DMS53 (cell line): ENCODE measurements at regions not wholly inside any gene's neighbourhood (a gene's known extent, or its start where the extent isn't known, plus 50 kb on each side); places are given as distances from the start of the nearest gene placed in this dataset.
"Not testable (repeated sequence)": the region's sequence is repeated elsewhere in the genome, so short reads cannot be mapped to it uniquely, and the experiment has no call there.

ENCODE experiments used
- DNase-seq: peaks from one replicate; lab custom pipeline; 2025; lab: John Stamatoyannopoulos, UW

DNA sequence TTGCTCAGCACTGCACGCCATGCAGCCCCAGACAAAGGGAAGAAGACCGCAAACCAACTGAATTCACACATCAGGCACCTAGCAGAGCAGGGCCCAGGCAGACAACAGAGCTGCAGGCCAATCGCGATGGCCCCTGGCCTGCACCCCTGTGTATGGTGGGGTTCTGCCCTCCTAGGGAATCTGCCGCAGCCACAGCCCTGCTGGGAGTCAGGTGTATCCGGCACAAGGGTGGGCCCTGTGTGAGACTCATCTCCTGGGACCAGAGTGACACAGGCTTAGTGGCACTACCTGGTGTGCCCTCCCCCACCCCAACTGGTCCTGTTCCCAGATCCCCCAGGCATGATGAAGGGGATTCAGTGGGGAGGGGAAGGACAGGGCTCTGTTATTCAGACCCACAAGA, 122.8 kb downstream of the ATPSCKMT start:
- DNase-seq, result no peak

DNA sequence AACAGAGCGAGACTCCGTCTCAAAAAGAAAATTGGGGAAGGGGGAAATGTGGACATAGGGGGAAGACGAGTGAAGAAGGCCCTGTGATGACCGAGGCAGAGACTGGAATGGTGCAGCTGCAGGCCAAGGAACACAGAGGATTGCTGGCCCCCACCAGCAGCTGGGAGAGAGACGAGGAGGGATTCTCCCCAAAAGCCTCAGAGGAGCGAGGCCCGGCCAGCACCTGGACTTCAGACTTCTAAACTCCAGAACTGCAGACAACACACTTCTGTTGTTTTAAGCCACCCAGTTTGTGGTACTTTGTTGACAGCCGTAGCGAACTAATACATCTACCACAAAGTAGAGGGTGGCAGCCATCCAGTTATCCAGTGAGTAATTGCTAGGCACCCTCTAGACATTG, 124.6 kb downstream of the ATPSCKMT start:
- DNase-seq, result no peak

DNA sequence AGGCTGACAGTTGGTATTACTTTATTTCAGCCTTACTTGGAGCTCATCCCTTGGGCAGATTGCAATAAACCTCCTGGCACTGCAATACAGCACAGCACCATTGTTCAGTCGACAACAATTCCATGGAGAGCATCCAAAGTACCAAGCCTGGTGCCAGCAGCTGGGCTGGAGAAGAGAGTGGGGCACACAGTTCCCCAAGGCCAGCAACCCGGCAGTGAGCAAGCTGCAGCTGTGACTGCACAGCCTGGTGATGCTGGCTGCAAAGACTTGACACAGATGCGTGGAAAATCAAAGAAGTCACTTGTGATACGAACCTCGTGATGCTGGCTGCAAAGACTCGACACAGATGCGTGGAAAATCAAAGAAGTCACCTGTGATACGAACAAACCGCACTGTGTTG, 125.4 kb downstream of the ATPSCKMT start:
- no peak for DNase-seq

DNA sequence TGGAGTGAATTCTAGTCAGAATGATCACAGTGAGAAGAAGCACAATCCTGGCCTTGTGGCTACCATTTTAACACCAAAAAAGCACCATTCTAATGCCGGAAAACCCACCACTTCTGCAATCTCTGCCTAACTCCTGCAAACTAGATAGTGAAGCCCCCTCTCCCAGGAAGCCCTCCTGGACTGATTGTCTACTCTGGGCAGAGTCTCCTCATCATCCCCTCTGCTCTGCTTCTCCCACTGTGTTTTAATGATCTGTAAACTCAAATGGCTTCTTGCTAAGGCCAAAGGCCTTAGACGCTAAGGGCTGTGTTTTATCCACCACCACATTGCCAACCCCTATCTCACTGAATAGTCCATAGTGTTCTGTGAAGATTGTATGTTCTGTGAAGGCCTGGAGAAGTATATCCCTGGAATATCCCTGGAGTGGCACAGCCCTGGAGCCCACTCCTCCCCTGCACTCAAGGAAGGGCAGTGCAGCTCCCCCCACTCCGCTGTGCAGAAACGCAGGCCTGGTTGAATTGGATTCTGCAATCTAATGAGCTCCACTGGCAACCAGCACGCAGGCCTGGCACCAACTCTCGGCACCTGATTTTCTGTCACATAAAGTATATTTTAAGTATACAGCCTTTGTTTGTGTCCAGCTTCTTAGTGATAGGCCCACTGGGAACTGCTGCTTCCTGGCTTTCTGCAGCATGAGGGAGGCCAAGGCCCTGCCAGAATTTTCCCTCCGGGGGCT, 126.3 kb downstream of the ATPSCKMT start:
- DNase-seq, result no peak

DNA sequence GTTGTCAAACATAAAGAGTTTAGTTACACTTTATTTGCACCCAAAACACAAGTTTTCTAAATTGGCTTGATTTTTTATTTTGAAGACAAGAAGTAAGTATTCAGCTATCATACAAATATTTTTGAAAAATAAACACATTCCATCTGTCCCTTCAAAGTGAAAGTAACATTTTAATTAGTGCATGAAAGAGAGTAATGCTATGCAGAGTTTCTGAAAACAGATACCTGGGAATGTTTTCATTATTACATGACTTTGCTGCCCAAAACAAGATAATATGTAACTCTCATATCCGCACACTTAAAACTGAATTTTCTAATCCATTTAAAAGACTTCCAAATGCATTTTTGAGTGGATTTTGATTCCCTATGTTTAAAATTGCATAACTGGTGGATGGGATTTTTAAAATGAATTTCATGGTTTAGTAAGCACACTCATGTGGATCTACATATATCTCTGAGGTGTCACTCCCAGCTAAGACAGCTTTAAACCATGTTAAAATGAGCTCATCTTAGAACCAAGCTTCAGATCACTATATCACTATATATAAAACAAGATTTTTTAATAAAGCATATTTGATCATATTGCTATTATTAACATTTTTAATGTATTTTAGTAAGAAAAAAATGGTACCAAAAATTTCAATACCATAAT, 127.5 kb downstream of the ATPSCKMT start:
- no peak for DNase-seq

DNA sequence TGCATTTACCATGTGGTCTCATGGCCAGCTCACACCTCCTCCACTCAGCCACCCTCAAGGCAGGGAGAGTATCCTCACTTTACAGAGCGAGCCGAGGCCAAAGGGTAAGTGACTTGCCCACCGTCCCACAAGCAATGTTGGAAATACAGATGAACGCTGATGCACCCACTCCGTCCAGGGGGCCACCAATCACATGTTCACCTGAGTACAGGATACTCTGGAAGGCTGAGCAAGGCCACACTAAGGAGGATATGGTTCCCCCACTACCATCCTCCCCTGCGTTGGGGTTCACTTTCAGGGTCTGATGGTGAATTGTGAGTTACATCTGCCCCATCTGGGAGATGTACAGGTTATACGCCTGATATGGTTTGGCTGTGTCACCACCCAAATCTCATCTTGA, 128.8 kb downstream of the ATPSCKMT start:
- no peak for DNase-seq

DNA sequence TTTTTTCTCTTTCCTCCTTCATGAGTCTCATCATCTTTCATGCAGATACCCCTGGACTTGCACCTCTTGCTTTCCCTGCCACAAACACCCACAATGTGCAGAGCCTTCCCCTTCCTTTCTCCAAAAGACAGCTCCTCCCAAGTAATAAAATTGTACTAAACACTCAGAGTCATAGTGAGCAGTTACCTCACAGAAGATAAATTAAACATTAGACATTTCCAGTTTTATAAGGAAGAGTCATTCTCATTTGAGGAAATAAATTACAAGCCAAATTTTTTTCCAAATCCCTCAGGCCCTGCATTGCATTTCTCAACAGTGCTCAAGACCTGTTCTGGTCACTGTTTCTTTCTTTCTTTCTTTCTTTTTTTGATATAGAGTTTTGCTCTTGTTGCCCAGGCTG, 131.5 kb downstream of the ATPSCKMT start:
- no peak for DNase-seq

DNA sequence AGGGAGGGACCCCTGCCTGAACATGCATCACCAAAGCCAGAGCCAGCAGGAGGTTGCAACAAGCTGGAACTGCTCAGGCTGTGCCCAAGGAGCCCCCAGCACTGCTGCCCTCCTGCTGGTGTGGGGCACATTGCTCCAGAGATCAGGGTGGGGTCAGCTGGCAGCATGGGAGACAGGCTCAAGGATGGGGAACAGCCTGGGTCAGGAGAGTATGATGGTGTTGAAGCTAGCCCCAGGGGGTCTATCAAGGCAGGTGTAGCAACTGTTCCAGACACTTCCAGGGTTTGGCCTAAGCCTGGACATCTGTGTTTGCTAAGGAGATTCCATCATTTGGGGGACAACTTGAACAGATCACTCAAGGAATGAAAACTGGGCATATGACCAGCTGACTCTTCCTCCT, 133.1 kb downstream of the ATPSCKMT start:
- DNase-seq, result no peak

DNA sequence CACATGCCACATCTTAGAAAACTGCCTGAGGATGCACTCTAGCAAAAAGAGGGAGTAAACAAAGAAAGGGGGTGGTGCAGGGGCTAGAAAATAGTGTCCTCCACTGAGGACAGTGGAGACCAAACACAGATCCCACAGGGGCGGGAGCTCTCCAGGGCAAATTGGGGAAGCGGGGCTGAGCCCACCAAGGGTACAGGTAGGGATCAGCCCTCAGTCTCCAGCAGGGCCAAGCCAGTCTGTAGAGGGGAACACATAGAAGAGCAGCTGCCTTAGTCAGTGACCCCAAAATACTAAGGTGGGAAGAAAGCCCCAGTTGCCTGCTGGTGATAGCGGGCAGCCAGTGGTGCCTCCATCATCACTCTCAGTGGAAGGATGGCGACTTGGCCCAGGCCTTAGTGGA, 134.0 kb downstream of the ATPSCKMT start:
- DNase-seq, result no peak

DNA sequence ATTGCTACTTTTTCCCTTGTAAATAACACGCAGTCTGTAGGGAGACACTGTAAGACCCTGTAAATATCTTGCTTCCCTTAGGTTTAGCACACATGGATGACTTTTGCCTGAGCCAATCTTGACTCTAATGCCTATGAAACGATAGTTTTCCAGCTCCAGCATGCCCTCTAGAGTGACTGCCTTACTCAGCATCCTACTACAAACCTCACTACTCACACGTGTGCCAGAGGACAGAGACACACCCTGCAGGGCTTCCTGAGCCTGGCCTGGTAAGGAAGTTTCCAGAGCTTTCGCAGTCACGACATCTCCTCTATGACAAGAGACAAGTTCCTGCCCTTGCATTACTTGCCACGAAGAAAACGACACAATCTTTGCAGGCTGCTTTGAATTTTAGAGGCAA, 138.1 kb downstream of the ATPSCKMT start:
- peak; percentile 13 for DNase-seq

DNA sequence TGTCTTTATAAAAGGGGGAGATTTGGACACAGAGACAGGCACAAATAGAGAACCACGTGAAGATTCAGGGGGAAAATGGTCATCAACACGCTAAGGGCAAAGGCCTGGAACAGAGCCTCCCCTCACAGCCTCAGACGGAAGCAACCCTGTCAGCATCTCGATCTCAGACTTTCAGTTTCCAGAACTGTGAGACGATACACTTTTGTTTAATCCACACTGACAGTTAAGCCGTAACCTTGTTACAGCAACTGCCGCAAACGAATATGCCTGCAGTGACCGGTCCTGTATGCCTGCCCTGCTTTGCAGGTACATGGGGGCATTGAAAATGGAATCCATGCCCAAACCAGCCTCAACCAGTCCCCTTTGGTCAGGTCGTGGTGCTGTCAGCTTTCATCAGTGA, 139.5 kb downstream of the ATPSCKMT start:
- no peak for DNase-seq

DNA sequence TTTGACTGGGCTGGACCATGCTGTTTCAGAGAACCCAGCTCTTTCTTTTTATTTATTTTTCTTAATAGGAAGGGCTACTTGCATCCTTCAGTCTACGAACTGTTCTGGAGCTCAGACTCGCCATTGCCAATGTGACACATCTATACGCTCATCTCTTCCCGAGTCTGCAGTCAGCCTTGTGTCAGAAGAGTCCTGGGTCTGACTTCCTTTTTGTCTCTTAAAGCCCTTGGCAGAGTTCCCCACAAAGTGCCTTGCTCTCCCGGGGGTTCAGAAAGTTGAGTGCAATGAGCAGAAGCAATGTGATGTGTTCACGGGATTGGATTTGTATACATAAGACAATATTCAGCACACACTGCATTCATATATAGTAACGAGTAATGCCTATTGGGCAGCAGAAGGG, 140.4 kb downstream of the ATPSCKMT start:
- no peak for DNase-seq

DNA sequence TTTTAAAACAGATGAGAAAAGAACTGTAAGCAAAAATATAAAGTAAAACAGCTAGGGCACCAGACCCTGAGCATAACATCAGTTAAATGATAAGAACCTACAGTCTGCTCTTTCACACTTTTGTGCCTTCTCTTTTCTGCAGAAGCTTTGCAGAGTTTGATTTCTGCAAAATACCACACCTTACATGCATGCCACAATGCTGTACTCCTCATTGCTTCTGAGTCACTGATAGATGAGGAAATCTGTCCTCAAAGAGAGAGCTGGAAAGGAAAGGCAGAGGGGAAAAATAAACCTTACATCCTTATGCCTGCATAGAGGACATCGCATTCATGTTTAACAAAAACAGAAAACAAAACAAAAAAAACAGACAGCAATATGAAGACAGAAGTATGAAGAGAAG, 142.9 kb downstream of the ATPSCKMT start:
- DNase-seq, result no peak

DNA sequence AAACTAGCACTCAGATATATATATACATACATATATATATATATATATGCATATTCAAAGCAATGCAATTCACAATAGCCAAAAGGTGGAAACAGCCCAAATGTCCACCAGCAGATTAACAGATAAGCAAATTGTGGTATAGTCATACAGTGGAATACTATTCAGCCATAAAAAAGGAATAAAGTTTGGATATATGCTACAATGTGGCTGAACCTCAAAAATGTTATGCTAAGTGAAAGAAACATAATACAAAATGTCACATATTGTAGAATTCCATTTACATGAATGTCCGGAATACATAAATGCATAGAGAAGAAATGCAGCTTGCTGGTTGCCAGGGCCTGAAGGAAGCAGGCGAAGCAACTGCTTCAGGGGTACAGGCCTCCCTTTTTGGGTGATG, 143.4 kb downstream of the ATPSCKMT start:
- no peak for DNase-seq

DNA sequence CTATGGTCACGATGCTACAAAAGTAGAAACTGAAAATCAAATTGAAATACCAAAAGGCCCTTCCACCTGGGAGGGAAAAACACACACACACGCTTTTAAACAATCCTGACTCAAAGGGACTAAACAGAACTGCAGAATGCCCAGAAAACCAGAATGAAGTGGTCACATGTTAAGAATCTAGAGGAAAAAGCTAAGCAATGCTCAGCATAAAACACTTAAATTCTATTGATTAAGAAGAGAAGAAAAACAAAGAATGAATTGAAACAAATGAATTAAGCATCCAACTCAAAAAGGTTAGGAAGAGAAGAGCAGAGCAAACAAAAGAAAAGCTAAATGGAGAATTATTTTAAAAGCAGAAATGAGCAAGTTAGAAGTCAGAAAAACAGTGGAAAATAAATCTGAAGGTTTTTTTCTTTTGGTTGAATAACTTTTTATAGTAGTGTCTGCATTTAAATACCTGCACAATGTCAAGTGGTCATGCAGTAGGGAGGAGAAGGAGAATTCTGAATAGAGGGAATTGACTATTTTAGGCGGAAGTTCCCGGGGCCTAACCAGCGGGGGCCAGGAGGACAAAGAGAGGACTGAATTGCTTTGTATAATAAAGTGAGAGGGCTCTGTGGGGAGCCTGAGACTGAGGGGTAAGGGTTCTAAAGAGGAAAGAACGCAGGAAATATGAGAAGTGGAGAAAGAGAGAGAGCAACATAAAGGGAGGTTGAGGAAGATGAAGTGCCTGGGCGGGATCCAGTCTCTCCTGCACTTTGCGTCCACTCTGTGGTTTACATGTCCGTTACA, 146.8 kb downstream of the ATPSCKMT start:
- no peak for DNase-seq

DNA sequence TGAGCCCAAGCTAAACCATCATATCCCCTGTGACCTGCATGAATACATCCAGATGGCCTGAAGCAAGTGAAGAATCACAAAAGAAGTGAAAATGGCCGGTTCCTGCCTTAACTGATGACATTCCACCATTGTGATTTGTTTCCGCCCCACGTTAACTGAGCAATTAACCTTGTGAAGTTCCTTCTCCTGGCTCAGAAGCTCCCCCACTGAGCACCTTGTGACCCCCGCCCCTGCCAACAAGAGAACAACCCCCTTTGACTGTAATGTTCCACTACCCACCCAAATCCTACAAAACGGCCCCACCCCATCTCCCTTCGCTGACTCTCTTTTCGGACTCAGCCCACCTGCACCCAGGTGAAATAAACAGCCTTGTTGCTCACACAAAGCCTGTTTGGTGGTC, 147.5 kb downstream of the ATPSCKMT start:
- not testable (repeated sequence) for DNase-seq

DNA sequence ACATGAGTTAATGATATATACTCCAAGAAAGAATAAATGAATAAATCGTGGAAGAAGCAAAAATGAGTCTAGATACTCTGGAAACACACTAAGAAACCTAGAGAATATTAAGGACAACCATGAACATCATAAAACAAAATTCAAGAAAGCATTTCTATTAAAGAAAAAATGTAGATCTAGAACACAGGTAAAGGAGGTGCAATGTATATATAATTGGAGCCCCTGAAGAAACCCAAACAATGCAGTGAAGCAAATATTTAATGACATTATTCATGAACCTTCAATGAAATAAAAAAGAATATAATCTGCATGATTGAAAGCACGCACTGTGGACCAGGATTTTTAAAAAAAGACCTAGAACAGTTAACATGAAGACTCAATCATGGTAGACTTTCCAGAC, 150.1 kb downstream of the ATPSCKMT start:
- no peak for DNase-seq

DNA sequence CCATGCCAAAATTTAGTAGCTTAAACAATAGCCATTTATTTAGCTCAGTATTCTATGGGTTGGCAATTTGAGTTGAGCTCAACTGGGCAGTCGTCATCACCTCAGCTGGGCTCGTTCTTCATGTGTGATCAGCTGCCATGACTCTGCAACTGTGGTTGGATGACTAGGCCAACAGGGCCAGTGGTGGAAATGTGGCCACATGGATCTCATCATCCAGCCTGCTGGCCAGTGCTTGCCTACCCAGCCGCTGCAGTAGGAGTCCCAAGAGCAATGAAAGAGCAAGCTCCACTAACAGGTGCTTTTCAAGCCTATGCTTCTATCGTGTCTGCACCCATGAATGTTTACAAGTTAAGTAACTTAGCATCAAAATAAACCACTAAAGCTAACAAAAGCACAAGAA, 158.0 kb downstream of the ATPSCKMT start:
- DNase-seq, result peak; percentile 49

DNA sequence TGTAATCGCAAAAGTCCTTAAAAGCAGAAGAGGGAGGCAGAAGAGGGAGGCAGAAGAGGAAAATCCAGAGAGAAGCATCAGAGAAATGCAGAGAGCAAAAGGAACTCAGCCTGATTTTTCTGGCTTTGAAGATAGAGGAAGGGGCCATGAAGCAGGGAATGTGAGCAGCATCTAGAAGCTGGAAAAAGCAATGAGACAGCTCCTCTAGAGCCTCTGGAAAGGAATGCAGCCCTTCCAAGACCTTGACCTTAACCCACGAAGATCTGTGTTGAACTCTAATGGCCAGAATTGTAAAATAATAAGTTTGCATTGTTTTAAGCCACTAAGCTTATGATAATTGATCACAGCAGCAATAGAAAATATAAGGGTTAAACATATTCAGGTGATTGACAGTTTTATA, 159.6 kb downstream of the ATPSCKMT start:
- no peak for DNase-seq

DNA sequence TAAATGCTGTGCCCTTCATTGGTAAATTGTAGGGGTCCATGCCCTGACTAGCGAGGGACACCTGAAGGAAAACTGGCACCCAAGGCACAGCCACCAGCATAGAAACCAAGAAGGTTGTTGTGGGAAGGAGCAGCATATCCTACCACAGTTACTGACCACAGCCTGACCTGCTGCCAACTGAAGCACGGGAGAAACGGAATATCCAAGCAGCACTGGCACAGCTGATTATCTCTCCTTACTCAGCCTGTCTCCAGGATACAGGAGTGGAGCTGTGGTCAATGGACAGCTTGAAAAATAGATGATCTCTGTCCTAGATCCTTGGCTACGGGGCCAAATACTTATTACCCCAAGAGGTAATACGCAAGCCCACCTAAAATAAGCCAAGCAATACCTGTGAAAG, 164.5 kb downstream of the ATPSCKMT start:
- no peak for DNase-seq

DNA sequence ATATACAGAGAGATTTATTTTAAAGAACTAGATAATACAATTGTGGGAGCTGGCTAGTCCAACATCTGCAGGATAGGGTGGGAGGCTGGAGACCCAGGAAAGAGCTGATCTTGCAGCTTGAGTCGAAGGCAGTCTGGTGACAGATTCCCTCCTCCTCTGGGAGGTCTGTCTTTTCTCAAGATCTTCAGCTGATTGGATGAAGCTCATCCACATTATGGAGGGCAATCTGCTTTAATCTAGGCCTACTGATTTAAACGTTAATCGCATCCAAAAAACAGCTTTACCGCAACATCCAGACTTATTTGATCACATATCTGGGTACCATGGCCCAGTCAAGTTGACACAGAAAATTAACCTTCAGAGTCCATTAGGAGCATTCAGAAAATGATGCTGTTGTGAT, 168.1 kb downstream of the ATPSCKMT start:
- DNase-seq, result no peak

DNA sequence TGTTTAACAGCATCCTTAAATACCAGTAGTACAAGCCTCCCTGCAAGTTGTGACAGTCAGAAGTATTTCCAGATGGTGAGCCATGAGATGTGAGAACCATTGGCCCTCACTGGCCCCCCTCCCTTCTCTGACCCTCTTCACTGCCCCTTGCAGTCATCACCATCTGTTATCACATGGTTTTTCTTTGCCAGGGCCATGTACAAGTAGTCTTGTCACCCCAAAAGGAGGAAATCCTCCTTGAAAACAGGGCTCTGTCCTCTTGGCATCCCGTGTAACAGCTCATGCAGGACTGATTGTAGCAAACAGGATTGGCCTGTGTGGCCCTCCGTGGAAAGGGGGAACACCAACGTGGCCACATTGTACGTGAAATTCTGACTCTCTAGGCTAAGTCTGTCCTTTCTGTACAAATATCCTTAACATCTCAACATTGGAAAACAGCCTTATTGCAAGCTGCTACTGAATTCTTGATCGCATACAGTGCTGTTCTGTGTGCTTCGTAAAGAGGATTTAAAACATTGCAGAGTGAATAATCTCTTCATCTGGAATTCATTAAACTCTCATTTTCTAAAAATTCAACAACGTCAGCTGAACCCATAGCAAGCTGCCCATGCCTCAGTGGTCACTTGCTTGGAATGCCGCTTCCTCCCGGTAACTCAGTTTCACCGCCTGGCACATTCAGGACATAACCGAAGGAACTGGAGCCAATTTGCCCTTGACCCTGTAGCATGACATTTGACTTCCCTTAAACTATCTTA, 171.7 kb downstream of the ATPSCKMT start:
- no peak for DNase-seq
